Smooth muscle cell (in vitro differentiated cells): ENCODE measurements at regions not wholly inside any gene's neighbourhood (a gene's known extent, or its start where the extent isn't known, plus 50 kb on each side); places are given as distances from the start of the nearest gene placed in this dataset.

ENCODE experiments used
- DNase-seq: peaks from one replicate; lab custom pipeline; 2025; ENCODE audit not compliant: unreplicated experiment; lab: John Stamatoyannopoulos, UW
- H2AFZ ChIP-seq: fragments of 200-600 bp; sonication (generic); 2 replicates; pipeline ENCODE4 v1.6.0; 2016; ENCODE audit warnings: antibody characterized with exemption, low read depth, mild to moderate bottlenecking
- H3F3A ChIP-seq: fragments of 200-600 bp; sonication (generic); 2 replicates; pipeline ENCODE4 v1.6.0; 2017; ENCODE audit warnings: antibody characterized with exemption, low read depth
- H3K27ac ChIP-seq: fragments of 200-600 bp; sonication (generic); 2 replicates; pipeline ENCODE4 v1.5.1; 2016; ENCODE audit warnings: low read depth, mild to moderate bottlenecking
- H3K27me3 ChIP-seq: fragments of 200-600 bp; sonication (generic); 2 replicates; pipeline ENCODE4 v1.6.1; 2016; ENCODE audit warnings: low read depth, mild to moderate bottlenecking
- H3K36me3 ChIP-seq: fragments of 200-600 bp; sonication (generic); 2 replicates; pipeline ENCODE4 v1.5.1; 2016; ENCODE audit warnings: low read depth
- H3K4me1 ChIP-seq: fragments of 200-600 bp; sonication (generic); 2 replicates; pipeline ENCODE4 v1.5.1; 2016; ENCODE audit warnings: low read depth
- H3K4me2 ChIP-seq: fragments of 200-600 bp; sonication (generic); 2 replicates; pipeline ENCODE4 v1.6.0; 2016; ENCODE audit warnings: mild to moderate bottlenecking
- H3K4me3 ChIP-seq: fragments of 200-600 bp; sonication (generic); 2 replicates; pipeline ENCODE4 v1.5.1; 2016; ENCODE audit warnings: mild to moderate bottlenecking
- H3K79me2 ChIP-seq: fragments of 200-600 bp; sonication (generic); 2 replicates; pipeline ENCODE4 v1.6.0; 2016; ENCODE audit warnings: low read depth, mild to moderate bottlenecking
- H3K9ac ChIP-seq: fragments of 200-600 bp; sonication (generic); 2 replicates; pipeline ENCODE4 v1.6.0; 2016; ENCODE audit warnings: low read depth
- H3K9me3 ChIP-seq: fragments of 200-600 bp; sonication (generic); replicated peaks from 2 replicates; pipeline ENCODE4 v1.5.1; 2016; ENCODE audit warnings: low read depth
- H4K20me1 ChIP-seq: fragments of 200-600 bp; sonication (generic); 2 replicates; pipeline ENCODE4 v1.6.0; 2016; ENCODE audit warnings: low read depth
- WGBS: methylation state at CpG from one replicate; pipeline ENCODE4 v1.1.7; 2016; ENCODE audit warnings: low lambda C conversion rate; 5-methylcytosine and 5-hydroxymethylcytosine counted together
- TF ChIP-seq, protein P1 (sequence below): fragments of 200-600 bp; sonication (generic); IDR thresholded peaks from 2 replicates; pipeline ENCODE4 v1.5.1; 2017; ENCODE audit warnings: borderline replicate concordance, mild to moderate bottlenecking, antibody characterized with exemption; ENCODE audit not compliant: insufficient read depth, poor library complexity, severe bottlenecking

DNA sequence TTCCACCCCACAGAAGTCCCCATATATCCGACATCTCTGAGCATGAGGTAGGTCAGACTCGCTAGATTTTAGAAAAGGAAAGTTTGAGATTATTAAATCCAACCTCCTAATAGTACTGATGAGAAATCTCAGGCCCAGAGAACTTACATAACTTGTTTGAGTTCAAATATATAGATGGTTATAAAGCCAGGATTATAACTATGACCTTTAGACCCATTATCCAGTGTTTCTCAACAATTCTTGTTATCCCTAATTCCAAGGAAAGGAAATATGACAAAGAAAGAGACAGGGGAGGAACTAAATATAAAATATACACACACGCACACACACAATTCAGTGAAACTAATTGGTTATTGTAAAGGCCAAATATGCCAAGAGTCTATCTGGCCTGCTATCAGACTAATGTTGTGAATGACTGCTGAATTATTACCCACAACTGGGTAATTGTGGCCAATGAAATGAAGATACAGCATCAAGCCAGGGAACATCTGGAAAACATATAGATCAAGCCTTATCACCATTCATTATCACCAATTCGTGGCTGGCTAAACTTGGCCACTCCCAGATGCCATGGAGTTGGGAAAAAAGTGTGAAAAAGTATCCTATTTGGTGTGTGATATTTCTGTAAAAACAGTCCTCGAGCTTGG, 248.4 kb downstream of the PRELID2 start:
- H3K4me2 ChIP-seq: peak overlapping the region; percentile 38

DNA sequence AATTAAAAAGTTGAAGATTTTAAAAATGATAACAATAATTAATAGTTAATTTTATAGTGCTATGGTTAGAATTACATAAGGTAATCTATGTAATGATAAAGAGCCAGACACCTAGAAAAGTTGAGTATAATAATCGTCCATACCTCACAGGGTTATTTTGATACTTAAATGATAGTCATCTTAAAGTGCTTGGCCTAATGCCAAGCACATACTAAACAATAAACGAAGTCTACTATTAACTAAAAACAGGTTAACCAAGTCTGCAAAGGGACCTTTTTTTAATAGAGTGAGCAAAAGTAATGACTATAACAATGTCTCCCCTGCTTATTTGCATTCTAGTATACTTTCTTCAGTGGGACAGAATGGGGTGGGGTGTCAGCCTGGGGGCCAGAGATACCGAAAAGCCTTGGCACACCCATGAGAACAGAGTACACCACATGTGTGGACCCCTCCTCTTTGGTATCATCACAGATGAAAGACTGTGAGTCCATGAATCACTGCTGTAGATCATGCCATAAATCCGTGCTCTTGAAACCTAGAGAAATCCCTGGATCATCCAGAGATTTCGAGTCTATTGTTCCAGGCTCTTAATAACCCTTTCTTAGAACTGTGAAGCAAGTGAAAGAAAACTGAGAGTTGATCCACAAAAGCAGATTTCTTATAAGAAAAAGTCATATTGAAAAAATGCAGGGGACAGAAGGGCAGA, 249.5 kb downstream of the PRELID2 start:
- TF ChIP-seq, protein P1, sequence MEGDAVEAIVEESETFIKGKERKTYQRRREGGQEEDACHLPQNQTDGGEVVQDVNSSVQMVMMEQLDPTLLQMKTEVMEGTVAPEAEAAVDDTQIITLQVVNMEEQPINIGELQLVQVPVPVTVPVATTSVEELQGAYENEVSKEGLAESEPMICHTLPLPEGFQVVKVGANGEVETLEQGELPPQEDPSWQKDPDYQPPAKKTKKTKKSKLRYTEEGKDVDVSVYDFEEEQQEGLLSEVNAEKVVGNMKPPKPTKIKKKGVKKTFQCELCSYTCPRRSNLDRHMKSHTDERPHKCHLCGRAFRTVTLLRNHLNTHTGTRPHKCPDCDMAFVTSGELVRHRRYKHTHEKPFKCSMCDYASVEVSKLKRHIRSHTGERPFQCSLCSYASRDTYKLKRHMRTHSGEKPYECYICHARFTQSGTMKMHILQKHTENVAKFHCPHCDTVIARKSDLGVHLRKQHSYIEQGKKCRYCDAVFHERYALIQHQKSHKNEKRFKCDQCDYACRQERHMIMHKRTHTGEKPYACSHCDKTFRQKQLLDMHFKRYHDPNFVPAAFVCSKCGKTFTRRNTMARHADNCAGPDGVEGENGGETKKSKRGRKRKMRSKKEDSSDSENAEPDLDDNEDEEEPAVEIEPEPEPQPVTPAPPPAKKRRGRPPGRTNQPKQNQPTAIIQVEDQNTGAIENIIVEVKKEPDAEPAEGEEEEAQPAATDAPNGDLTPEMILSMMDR: no peak
- no peak overlapping the region for H3K4me2 ChIP-seq

More for the DNA sequence above, 248.4 kb downstream of the PRELID2 start:
- Histone ChIP-seq H3K79me2 (no peaks in the 10 kb centered on the region), H3K4me1 (no peaks in the 10 kb centered on the region), H3K9me3 (no peaks in the 10 kb centered on the region), H3K27ac (peak overlapping the region; percentile 68), H3K9ac (no peak overlapping the region), H2AFZ (no peak overlapping the region), H3K36me3 (no peaks in the 10 kb centered on the region), H3K4me3 (no peak overlapping the region), H3F3A (peaks cover 16% of the 10 kb centered on the region), H4K20me1 (no peaks in the 10 kb centered on the region), H3K27me3 (no peaks in the 10 kb centered on the region)
- 70% methylated on average over 5 of the region's 5 CpGs for WGBS
- DNase-seq: no peak
- TF ChIP-seq, protein P1: no peak

DNA sequence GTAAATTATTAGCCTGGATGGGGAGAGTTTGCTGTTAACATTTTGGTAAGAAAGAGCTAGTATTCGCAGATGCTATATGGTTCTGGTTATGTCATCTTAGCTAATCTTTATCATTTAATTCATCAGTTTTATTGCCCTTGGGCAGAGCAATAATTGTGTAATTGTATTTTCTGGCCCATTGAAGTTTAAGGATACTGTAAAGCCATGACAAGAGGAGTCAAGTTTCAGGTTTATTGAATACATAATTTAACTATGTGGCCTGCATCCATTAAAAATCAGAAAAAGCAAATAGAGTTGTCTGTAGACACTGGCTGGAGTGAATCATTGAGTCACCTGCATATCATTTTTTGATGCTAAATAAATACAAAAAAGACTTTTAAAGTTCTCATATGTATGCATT, 255.8 kb downstream of the PRELID2 start:
- H3K9me3 ChIP-seq: no peaks in the 10 kb centered on the region
- H3K4me2 ChIP-seq: no peak overlapping the region
- H3K27ac ChIP-seq: no peak overlapping the region
- no peaks in the 10 kb centered on the region for H4K20me1 ChIP-seq
- H3F3A ChIP-seq: no peaks in the 10 kb centered on the region
- H3K79me2 ChIP-seq: no peaks in the 10 kb centered on the region
- H3K4me1 ChIP-seq: no peaks in the 10 kb centered on the region
- H3K27me3 ChIP-seq: no peaks in the 10 kb centered on the region
- WGBS: 97% methylated on average over 1 of the region's 1 CpG
- H3K36me3 ChIP-seq: no peaks in the 10 kb centered on the region
- no peak overlapping the region for H3K9ac ChIP-seq
- no peak overlapping the region for H3K4me3 ChIP-seq
- no peak overlapping the region for H2AFZ ChIP-seq
- DNase-seq: no peak
- TF ChIP-seq, protein P1: no peak

More for the DNA sequence above, 249.5 kb downstream of the PRELID2 start:
- Histone ChIP-seq H2AFZ (no peak overlapping the region), H4K20me1 (no peaks in the 10 kb centered on the region), H3K9me3 (no peaks in the 10 kb centered on the region), H3K9ac (no peak overlapping the region), H3K27me3 (no peaks in the 10 kb centered on the region), H3K79me2 (no peaks in the 10 kb centered on the region), H3K4me3 (no peak overlapping the region), H3K36me3 (no peaks in the 10 kb centered on the region), H3K4me1 (no peaks in the 10 kb centered on the region), H3K27ac (no peak overlapping the region), H3F3A (peaks cover 16% of the 10 kb centered on the region)
- WGBS: 73% methylated on average over 5 of the region's 5 CpGs
- DNase-seq: no peak
